SK-N-SH (cell line): ENCODE measurements at regions not wholly inside any gene's neighbourhood (a gene's known extent, or its start where the extent isn't known, plus 50 kb on each side); places are given as distances from the start of the nearest gene placed in this dataset.

Experiments used
- CTCF ChIA-PET: fragments of 300-600, 350-600 bp; formaldehyde crosslinking; extraction: SDS; loops from one replicate; lab custom pipeline; 2021; lab: Yijun Ruan, JAX
- POLR2A ChIA-PET: fragments of 350-600 bp; sonication (Branson Sonifier 250); formaldehyde crosslinking; extraction: SDS; loops from one replicate; lab custom pipeline; 2020; ENCODE audit warnings: antibody characterized with exemption, inconsistent platforms; lab: Yijun Ruan, JAX
- DNase-seq: peaks from one replicate; pipeline ENCODE4 v3.0.0; 2012
- H2AFZ ChIP-seq: fragments of 200-600 bp; sonication (generic); 2 replicates; pipeline ENCODE4 v1.8.1; 2016; ENCODE audit warnings: antibody characterized with exemption, mild to moderate bottlenecking, low read depth
- H3F3A ChIP-seq: fragments of 200-600 bp; sonication (generic); replicated peaks from 2 replicates; pipeline ENCODE3; 2016; ENCODE audit warnings: antibody characterized with exemption, mild to moderate bottlenecking; ENCODE audit not compliant: insufficient read depth
- H3K27ac ChIP-seq, 2 experiments: fragments of 200-500 bp in 1 of 2; fragments of 200-600 bp in 1 of 2; sonication (Bioruptor generic) in 1 of 2; sonication (generic), shearing (Covaris generic) in 1 of 2; 2 replicates each; pipeline versions ENCODE4 v1.5.1 to v1.6.1; 2014 to 2016; ENCODE audit warnings: low read depth in 2 of 2, inconsistent platforms in 1 of 2, low read length in 1 of 2, mild to moderate bottlenecking in 1 of 2, mixed read lengths in 1 of 2
- H3K27me3 ChIP-seq: fragments of 200-600 bp; sonication (generic), shearing (Covaris generic); 2 replicates; pipeline ENCODE4 v1.6.1; 2016; ENCODE audit warnings: mixed run types; ENCODE audit not compliant: insufficient read depth
- H3K36me3 ChIP-seq, 2 experiments: fragments of 200-500 bp in 1 of 2; fragments of 200-600 bp in 1 of 2; sonication (Bioruptor generic) in 1 of 2; sonication (generic) in 1 of 2; replicated peaks in 1 of 2; 2 replicates each; pipeline versions ENCODE3 to v1.5.1; 2014 to 2016; ENCODE audit warnings: low read length in 1 of 2, mild to moderate bottlenecking in 1 of 2; ENCODE audit not compliant: insufficient read depth in 2 of 2, control insufficient read depth in 1 of 2
- H3K4me1 ChIP-seq, 2 experiments: fragments of 200-500 bp in 1 of 2; fragments of 200-600 bp in 1 of 2; sonication (Bioruptor generic) in 1 of 2; sonication (generic), shearing (Covaris generic) in 1 of 2; 2 replicates each; pipeline versions ENCODE4 v1.5.1 to v1.6.1; 2014 to 2016; ENCODE audit warnings: low read depth in 1 of 2, low read length in 1 of 2, mixed run types in 1 of 2; ENCODE audit not compliant: insufficient read depth in 2 of 2, control insufficient read depth in 1 of 2
- H3K4me2 ChIP-seq: fragments of 200-600 bp; sonication (generic), shearing (Covaris generic); 2 replicates; pipeline ENCODE4 v1.6.1; 2017; ENCODE audit warnings: mixed run types
- H3K4me3 ChIP-seq, 2 experiments: fragments of 200-500 bp in 1 of 2; fragments of 200-600 bp in 1 of 2; sonication (Bioruptor generic) in 1 of 2; sonication (generic), shearing (Covaris generic) in 1 of 2; 2 replicates each; pipeline versions ENCODE4 v1.5.1 to v1.8.1; 2014 to 2016; ENCODE audit warnings: low read depth in 2 of 2, inconsistent platforms in 1 of 2, low read length in 1 of 2, mild to moderate bottlenecking in 1 of 2, mixed read lengths in 1 of 2, moderate library complexity in 1 of 2
- H3K79me2 ChIP-seq: fragments of 200-600 bp; sonication (generic); 2 replicates; pipeline ENCODE4 v1.8.1; 2017; ENCODE audit warnings: mild to moderate bottlenecking; ENCODE audit not compliant: insufficient read depth
- H3K9ac ChIP-seq: fragments of 200-600 bp; sonication (generic); 2 replicates; pipeline ENCODE4 v1.6.1; 2017; ENCODE audit warnings: mixed run types
- H3K9me2 ChIP-seq: fragments of 200-600 bp; sonication (generic); 2 replicates; pipeline ENCODE4 v1.6.1; 2017; ENCODE audit warnings: mixed run types
- H3K9me3 ChIP-seq: fragments of 200-600 bp; sonication (generic); 2 replicates; pipeline ENCODE4 v1.6.1; 2017; ENCODE audit warnings: mixed run types, mild to moderate bottlenecking, moderate library complexity
- H4K20me1 ChIP-seq: fragments of 200-600 bp; sonication (generic); 2 replicates; pipeline ENCODE4 v1.6.1; 2017; ENCODE audit warnings: mild to moderate bottlenecking, mixed run types; ENCODE audit not compliant: insufficient read depth
- CHD2 ChIP-seq: fragments of 150-350 bp; IDR thresholded peaks from 2 replicates; pipeline ENCODE4 v1.6.1; 2018; ENCODE audit warnings: low read length; ENCODE audit not compliant: partially characterized antibody
- FOSL2 ChIP-seq: IDR thresholded peaks from 2 replicates; pipeline ENCODE4 v1.4.0; 2012; ENCODE audit warnings: low read depth, mild to moderate bottlenecking, moderate library complexity, borderline replicate concordance
- FOXJ3 ChIP-seq: sonication (generic); formaldehyde crosslinking; IDR thresholded peaks from 2 replicates; pipeline ENCODE4 v1.5.1; 2020; ENCODE audit warnings: mild to moderate bottlenecking, missing genetic modification reagents
- GABPA ChIP-seq: IDR thresholded peaks from 2 replicates; pipeline ENCODE4 v1.4.0; 2012; ENCODE audit warnings: low read depth, mild to moderate bottlenecking
- GATA2 ChIP-seq: sonication (generic); formaldehyde crosslinking; IDR thresholded peaks from 2 replicates; pipeline ENCODE4 v1.5.0; 2020; ENCODE audit warnings: mild to moderate bottlenecking, missing genetic modification reagents
- JUND ChIP-seq: IDR thresholded peaks from 2 replicates; pipeline ENCODE4 v1.4.0; 2012
- NFIC ChIP-seq: IDR thresholded peaks from 2 replicates; pipeline ENCODE4 v1.4.0; 2012; ENCODE audit warnings: borderline replicate concordance
- POLR2AphosphoS5 ChIP-seq: IDR thresholded peaks from 2 replicates; pipeline ENCODE4 v1.6.1; 2012; ENCODE audit warnings: low read depth, low read length
- RAD21 ChIP-seq: IDR thresholded peaks from 2 replicates; pipeline ENCODE4 v1.6.1; 2012; ENCODE audit warnings: mild to moderate bottlenecking, low read length
- RXRA ChIP-seq: IDR thresholded peaks from 2 replicates; pipeline ENCODE4 v1.4.0; 2012; ENCODE audit warnings: low read depth, mild to moderate bottlenecking, borderline replicate concordance
- SIN3A ChIP-seq: IDR thresholded peaks from 2 replicates; pipeline ENCODE4 v1.6.1; 2012; ENCODE audit warnings: low read depth, mild to moderate bottlenecking, low read length, moderate library complexity, borderline replicate concordance
- TEAD4 ChIP-seq: IDR thresholded peaks from 2 replicates; pipeline ENCODE4 v1.4.0; 2012; ENCODE audit warnings: mild to moderate bottlenecking, borderline replicate concordance; ENCODE audit not compliant: insufficient read depth
- USF1 ChIP-seq: IDR thresholded peaks from 2 replicates; pipeline ENCODE4 v1.4.0; 2012; ENCODE audit warnings: low read depth, borderline replicate concordance
- USF2 ChIP-seq: fragments of 150-350 bp; IDR thresholded peaks from 2 replicates; pipeline ENCODE4 v1.6.1; 2017; ENCODE audit warnings: antibody characterized with exemption, low read length, low read depth, borderline replicate concordance
- WGBS: methylation state at CpG from one replicate; pipeline ENCODE4 v1.1.6; 2017; ENCODE audit warnings: low lambda C conversion rate; 5-methylcytosine and 5-hydroxymethylcytosine counted together
- TF ChIP-seq, protein P1 (sequence below): IDR thresholded peaks from 2 replicates; pipeline ENCODE4 v1.6.1; 2012; ENCODE audit warnings: mild to moderate bottlenecking, low read depth, low read length, moderate library complexity
- TF ChIP-seq, protein P2 (sequence below): fragments of 150-350 bp; IDR thresholded peaks from 2 replicates; pipeline ENCODE4 v1.6.1; 2016; ENCODE audit warnings: mild to moderate bottlenecking, low read depth, low read length

GRCh38 chr4:89618151-89618550 is 218.8 kb downstream of the SNCA start (continued):
- TF ChIP-seq FOSL2 (no peak), TEAD4 (no peak), USF1 (no peak)

DNA sequence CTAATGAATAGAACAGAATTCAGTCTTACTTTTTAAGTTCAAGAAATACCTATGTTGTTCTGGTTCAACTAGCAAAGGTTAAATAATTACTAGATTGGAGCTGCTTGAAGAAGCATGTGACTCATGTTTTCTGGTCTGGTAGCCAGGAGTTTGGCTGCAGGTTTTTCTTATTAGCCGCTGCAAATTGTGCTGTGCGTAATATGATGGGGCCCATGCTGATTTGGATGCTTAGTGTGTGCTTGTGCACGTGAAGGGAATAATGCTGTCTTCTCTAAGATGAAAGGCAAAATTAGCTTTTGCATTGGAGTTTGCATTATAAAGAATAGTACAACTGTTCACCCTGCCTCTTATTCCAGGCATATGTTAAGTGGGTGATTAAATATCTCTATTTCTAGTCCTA is 219.6 kb downstream of the SNCA start:
- CTCF ChIA-PET = interaction anchor here (0.8 to 2.3 kb wide), 2 partner anchors 24 to 252 kb away, joined by 3 to 7 read pairs; no protein-coding TSS in a partner anchor

More for the DNA sequence above, 219.6 kb downstream of the SNCA start:
- H3K9me2 ChIP-seq = no peaks in the 10 kb centered on the region
- no peaks in the 10 kb centered on the region for H3K36me3 ChIP-seq
- no peak for DNase-seq
- WGBS = 69% methylated on average over 3 of the region's 3 CpGs
- no peak overlapping the region for H3K4me3 ChIP-seq
- no peaks in the 10 kb centered on the region for H3K4me1 ChIP-seq
- no peak for TF ChIP-seq GABPA
- no peak for TF ChIP-seq GATA2 (CRISPR knock-in tag)
- TF ChIP-seq FOXJ3 (CRISPR knock-in tag) = no peak
- no peak for TF ChIP-seq RXRA
- TF ChIP-seq, protein P1, sequence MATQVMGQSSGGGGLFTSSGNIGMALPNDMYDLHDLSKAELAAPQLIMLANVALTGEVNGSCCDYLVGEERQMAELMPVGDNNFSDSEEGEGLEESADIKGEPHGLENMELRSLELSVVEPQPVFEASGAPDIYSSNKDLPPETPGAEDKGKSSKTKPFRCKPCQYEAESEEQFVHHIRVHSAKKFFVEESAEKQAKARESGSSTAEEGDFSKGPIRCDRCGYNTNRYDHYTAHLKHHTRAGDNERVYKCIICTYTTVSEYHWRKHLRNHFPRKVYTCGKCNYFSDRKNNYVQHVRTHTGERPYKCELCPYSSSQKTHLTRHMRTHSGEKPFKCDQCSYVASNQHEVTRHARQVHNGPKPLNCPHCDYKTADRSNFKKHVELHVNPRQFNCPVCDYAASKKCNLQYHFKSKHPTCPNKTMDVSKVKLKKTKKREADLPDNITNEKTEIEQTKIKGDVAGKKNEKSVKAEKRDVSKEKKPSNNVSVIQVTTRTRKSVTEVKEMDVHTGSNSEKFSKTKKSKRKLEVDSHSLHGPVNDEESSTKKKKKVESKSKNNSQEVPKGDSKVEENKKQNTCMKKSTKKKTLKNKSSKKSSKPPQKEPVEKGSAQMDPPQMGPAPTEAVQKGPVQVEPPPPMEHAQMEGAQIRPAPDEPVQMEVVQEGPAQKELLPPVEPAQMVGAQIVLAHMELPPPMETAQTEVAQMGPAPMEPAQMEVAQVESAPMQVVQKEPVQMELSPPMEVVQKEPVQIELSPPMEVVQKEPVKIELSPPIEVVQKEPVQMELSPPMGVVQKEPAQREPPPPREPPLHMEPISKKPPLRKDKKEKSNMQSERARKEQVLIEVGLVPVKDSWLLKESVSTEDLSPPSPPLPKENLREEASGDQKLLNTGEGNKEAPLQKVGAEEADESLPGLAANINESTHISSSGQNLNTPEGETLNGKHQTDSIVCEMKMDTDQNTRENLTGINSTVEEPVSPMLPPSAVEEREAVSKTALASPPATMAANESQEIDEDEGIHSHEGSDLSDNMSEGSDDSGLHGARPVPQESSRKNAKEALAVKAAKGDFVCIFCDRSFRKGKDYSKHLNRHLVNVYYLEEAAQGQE = no peak
- no peak for TF ChIP-seq CHD2
- TF ChIP-seq POLR2AphosphoS5 = no peak
- no peak for TF ChIP-seq USF1
- no peak for TF ChIP-seq SIN3A
- no peak for TF ChIP-seq NFIC
- TF ChIP-seq JUND = no peak
- no peak for TF ChIP-seq USF2
- no peak for TF ChIP-seq RAD21
- TF ChIP-seq, protein P2, sequence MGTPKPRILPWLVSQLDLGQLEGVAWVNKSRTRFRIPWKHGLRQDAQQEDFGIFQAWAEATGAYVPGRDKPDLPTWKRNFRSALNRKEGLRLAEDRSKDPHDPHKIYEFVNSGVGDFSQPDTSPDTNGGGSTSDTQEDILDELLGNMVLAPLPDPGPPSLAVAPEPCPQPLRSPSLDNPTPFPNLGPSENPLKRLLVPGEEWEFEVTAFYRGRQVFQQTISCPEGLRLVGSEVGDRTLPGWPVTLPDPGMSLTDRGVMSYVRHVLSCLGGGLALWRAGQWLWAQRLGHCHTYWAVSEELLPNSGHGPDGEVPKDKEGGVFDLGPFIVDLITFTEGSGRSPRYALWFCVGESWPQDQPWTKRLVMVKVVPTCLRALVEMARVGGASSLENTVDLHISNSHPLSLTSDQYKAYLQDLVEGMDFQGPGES = no peak
- H3K79me2 ChIP-seq = no peaks in the 10 kb centered on the region
- no peaks in the 10 kb centered on the region for H3F3A ChIP-seq
- no peaks in the 10 kb centered on the region for H3K27me3 ChIP-seq
- no peak overlapping the region for H2AFZ ChIP-seq
- no peak overlapping the region for H3K27ac ChIP-seq
- POLR2A ChIA-PET = no interaction called here
- H3K9ac ChIP-seq = no peak overlapping the region
- no peaks in the 10 kb centered on the region for H3K9me3 ChIP-seq
- H3K4me2 ChIP-seq = no peak overlapping the region
- H4K20me1 ChIP-seq = no peaks in the 10 kb centered on the region
